ENCODE measurements at regions not wholly inside any gene's neighbourhood (a gene's known extent, or its start where the extent isn't known, plus 50 kb on each side); places are given as distances from the start of the nearest gene placed in this dataset.

DNA sequence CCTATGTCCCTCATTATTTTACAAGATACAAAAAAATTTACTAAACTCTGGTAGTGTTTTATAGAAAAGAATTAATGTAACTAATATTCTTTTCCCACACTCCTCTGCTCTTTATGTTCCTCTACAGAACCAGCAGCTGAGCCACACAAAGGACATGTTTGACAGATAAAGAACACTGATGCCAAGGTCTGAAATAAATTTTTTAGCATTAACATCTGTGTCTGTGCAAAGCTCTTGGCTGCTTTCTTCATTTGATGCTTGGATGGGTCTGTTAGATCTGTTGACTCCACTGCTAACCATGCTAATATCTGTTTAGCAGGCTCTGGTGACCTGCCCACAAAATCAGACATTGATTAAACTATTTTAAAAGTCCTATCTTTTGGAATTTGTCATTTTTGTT is 2363.8 kb downstream of the PCDH9 start:
- H3K4me3 ChIP-seq: no peak overlapping the region
- no peak overlapping the region for H3K27ac ChIP-seq
- DNase-seq (ENCODE audit: low read depth in 1 of 2, low spot score in 1 of 2): no peak
- no peaks in the 10 kb centered on the region for H3K36me3 ChIP-seq
- H3K4me1 ChIP-seq (ENCODE audit: low read depth): no peaks in the 10 kb centered on the region
- TF ChIP-seq, protein P1, sequence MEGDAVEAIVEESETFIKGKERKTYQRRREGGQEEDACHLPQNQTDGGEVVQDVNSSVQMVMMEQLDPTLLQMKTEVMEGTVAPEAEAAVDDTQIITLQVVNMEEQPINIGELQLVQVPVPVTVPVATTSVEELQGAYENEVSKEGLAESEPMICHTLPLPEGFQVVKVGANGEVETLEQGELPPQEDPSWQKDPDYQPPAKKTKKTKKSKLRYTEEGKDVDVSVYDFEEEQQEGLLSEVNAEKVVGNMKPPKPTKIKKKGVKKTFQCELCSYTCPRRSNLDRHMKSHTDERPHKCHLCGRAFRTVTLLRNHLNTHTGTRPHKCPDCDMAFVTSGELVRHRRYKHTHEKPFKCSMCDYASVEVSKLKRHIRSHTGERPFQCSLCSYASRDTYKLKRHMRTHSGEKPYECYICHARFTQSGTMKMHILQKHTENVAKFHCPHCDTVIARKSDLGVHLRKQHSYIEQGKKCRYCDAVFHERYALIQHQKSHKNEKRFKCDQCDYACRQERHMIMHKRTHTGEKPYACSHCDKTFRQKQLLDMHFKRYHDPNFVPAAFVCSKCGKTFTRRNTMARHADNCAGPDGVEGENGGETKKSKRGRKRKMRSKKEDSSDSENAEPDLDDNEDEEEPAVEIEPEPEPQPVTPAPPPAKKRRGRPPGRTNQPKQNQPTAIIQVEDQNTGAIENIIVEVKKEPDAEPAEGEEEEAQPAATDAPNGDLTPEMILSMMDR (IDR thresholded peaks at IDR 0.05; ENCODE audit: low read depth, low read length): no peak
- no peaks in the 10 kb centered on the region for H3K9me3 ChIP-seq (ENCODE audit: low read depth)
- no peaks in the 10 kb centered on the region for H3K27me3 ChIP-seq

DNA sequence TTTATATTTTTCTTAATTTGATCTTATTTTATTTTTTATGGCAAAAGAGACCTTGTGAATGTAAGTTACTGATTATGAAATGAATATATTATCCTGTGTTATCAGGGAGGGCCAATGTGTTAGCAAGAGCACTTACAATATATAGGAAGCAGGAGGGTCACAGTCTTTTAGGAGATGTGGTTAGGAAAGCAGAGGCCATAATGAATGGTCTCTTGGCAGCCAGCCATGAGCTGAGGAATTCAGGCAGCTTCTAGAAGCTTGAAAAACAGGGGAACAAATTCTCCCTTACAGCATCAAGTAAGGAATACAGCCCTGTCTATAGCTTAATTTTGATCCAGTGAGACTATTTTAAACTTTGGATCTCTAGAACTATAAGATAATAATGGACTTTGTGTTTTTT is 2374.6 kb downstream of the PCDH9 start:
- Histone ChIP-seq H3K27ac (no peak overlapping the region), H3K27me3 (no peaks in the 10 kb centered on the region), H3K36me3 (no peaks in the 10 kb centered on the region), H3K4me1 (ENCODE audit: low read depth) (no peaks in the 10 kb centered on the region), H3K9me3 (ENCODE audit: low read depth) (no peaks in the 10 kb centered on the region), H3K4me3 (no peak overlapping the region)
- DNase-seq (ENCODE audit: low read depth in 1 of 2, low spot score in 1 of 2): peak; percentile 23 to 65
- TF ChIP-seq, protein P1 (IDR thresholded peaks at IDR 0.05; ENCODE audit: low read depth, low read length): no peak

DNA sequence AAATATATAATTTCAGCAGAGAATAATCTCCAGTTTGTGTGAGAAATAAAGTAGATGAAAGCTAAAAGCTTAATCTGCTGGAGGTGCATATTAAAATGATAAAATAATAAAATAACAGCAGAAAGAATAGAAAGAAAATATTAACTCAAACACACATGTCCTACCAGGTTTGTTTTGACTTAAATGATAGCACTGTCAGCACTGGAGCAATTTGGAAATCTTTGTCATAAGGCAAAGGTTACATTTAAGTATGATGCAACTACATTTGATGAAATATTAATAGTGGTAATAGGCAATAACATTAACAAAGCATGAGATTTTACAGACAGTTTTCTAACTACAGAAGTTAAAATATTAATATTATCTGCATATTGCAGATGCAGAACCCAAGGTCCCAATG is 2380.1 kb downstream of the PCDH9 start:
- H3K36me3 ChIP-seq: no peaks in the 10 kb centered on the region
- H3K4me3 ChIP-seq: no peak overlapping the region
- H3K4me1 ChIP-seq (ENCODE audit: low read depth): no peaks in the 10 kb centered on the region
- no peak for DNase-seq (ENCODE audit: low read depth in 1 of 2, low spot score in 1 of 2)
- no peak overlapping the region for H3K27ac ChIP-seq
- no peaks in the 10 kb centered on the region for H3K27me3 ChIP-seq
- H3K9me3 ChIP-seq (ENCODE audit: low read depth): no peaks in the 10 kb centered on the region
- TF ChIP-seq, protein P1 (IDR thresholded peaks at IDR 0.05; ENCODE audit: low read depth, low read length): no peak

DNA sequence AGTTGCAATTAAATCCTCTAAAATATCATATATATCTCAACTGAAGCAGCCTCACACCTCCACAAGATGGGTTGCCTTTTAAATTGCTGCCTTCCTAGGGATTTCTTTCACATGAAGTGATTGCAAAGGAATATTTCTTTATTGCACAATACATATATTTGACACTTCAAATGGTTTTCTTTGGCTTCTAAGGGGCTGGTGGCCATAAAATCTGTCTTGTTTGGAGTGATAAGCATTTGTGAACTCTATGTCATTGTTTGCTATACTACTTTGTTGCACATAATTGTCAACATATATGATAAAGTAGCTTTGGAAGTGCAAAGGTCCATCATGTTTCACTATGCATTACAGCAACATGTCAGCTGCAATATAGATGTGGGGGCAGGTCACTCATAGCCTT is 2380.9 kb downstream of the PCDH9 start:
- no peak for DNase-seq (ENCODE audit: low read depth in 1 of 2, low spot score in 1 of 2)
- no peak overlapping the region for H3K4me3 ChIP-seq
- H3K9me3 ChIP-seq (ENCODE audit: low read depth): no peaks in the 10 kb centered on the region
- H3K27ac ChIP-seq: no peak overlapping the region
- H3K27me3 ChIP-seq: no peaks in the 10 kb centered on the region
- no peaks in the 10 kb centered on the region for H3K36me3 ChIP-seq
- TF ChIP-seq, protein P1 (IDR thresholded peaks at IDR 0.05; ENCODE audit: low read depth, low read length): no peak
- H3K4me1 ChIP-seq (ENCODE audit: low read depth): no peaks in the 10 kb centered on the region

DNA sequence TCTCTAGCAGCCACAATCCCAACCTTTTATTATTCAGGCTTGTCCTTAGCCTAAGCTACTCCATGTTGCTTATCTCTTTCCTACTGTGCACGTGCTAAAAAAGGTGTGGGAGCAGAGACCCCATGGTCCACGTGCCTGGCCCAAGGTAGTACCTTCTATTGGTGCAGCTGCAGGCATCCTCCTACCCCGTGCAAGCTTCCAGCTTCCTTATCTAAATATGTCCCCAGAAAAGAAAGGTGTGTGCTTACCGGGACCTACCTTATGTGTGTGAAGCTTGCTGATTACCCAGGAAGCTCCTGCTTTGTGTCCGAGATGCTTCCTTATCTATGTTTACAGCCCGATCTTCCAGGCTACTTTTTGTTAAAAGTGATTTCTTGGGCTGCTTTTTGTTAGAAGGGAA is 2382.4 kb downstream of the PCDH9 start:
- no peak overlapping the region for H3K27ac ChIP-seq
- H3K4me1 ChIP-seq (ENCODE audit: low read depth): no peaks in the 10 kb centered on the region
- H3K4me3 ChIP-seq: no peak overlapping the region
- H3K9me3 ChIP-seq (ENCODE audit: low read depth): no peaks in the 10 kb centered on the region
- TF ChIP-seq, protein P1 (IDR thresholded peaks at IDR 0.05; ENCODE audit: low read depth, low read length): no peak
- H3K27me3 ChIP-seq: no peaks in the 10 kb centered on the region
- no peaks in the 10 kb centered on the region for H3K36me3 ChIP-seq
- no peak for DNase-seq (ENCODE audit: low read depth in 1 of 2, low spot score in 1 of 2)

DNA sequence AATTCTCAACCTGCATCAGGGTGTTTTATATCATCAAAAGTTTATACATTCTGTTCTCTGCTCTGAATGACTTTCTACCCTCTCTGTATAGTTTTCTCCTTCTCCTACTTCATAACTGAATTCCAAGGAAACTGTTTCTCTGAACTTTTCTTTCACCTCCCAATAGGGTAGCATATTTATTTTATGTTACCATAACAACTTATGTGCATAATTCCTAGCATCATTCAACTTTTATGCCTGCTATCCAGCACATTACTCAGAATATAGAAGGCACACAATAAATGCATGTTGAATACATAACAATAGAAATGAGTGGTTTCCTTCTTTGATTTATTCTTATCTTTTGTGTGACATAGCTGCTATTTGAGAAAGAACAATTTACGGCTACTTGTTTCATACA is 2385.0 kb downstream of the PCDH9 start:
- TF ChIP-seq, protein P1 (IDR thresholded peaks at IDR 0.05; ENCODE audit: low read depth, low read length): no peak
- no peaks in the 10 kb centered on the region for H3K36me3 ChIP-seq
- H3K9me3 ChIP-seq (ENCODE audit: low read depth): no peaks in the 10 kb centered on the region
- no peak for DNase-seq (ENCODE audit: low read depth in 1 of 2, low spot score in 1 of 2)
- H3K4me1 ChIP-seq (ENCODE audit: low read depth): no peaks in the 10 kb centered on the region
- H3K4me3 ChIP-seq: no peak overlapping the region
- no peaks in the 10 kb centered on the region for H3K27me3 ChIP-seq
- H3K27ac ChIP-seq: no peak overlapping the region
